ENCODE measurements at regions not wholly inside any gene's neighbourhood (a gene's known extent, or its start where the extent isn't known, plus 50 kb on each side); places are given as distances from the start of the nearest gene placed in this dataset.
A peak's percentile ranks its signal among the peaks of the same experiment; 100 is the strongest.

DNA sequence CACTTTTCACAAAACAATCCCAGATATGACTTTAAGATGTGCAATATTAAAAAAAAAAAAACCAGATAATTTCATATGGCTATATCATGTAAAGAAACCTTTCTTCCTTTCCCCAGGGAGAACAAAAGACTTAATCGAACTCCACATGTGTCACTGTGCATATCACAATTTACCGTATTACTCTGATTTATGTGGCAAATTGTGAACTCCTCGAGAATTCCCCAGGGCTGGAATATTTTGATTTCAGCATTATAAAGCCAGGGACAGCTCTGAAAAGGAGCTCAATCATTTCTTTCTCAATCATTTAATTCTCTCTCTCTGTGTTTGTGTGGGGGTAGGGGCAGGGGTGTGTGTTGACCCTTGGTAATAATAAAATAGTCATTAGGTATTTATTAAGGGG lies 165.8 kb downstream of the TDRD15 start:
- no peak for DNase-seq (ENCODE audit: low read depth, low spot score)
- Mint-ChIP-seq H3K4me1 (peaks cover 20% of the 10 kb centered on the region), H3K9me3 (no peaks in the 10 kb centered on the region), H3K27me3 (ENCODE audit: low read depth) (no peaks in the 10 kb centered on the region), H3K27ac (ENCODE audit: unreplicated experiment) (peak overlapping the region; percentile 11), H3K4me3 (no peak overlapping the region), H3K36me3 (ENCODE audit: low read depth) (no peaks in the 10 kb centered on the region)
- TF ChIP-seq, protein P1, sequence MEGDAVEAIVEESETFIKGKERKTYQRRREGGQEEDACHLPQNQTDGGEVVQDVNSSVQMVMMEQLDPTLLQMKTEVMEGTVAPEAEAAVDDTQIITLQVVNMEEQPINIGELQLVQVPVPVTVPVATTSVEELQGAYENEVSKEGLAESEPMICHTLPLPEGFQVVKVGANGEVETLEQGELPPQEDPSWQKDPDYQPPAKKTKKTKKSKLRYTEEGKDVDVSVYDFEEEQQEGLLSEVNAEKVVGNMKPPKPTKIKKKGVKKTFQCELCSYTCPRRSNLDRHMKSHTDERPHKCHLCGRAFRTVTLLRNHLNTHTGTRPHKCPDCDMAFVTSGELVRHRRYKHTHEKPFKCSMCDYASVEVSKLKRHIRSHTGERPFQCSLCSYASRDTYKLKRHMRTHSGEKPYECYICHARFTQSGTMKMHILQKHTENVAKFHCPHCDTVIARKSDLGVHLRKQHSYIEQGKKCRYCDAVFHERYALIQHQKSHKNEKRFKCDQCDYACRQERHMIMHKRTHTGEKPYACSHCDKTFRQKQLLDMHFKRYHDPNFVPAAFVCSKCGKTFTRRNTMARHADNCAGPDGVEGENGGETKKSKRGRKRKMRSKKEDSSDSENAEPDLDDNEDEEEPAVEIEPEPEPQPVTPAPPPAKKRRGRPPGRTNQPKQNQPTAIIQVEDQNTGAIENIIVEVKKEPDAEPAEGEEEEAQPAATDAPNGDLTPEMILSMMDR (conservative IDR thresholded peaks at IDR 0.05) = no peak

DNA sequence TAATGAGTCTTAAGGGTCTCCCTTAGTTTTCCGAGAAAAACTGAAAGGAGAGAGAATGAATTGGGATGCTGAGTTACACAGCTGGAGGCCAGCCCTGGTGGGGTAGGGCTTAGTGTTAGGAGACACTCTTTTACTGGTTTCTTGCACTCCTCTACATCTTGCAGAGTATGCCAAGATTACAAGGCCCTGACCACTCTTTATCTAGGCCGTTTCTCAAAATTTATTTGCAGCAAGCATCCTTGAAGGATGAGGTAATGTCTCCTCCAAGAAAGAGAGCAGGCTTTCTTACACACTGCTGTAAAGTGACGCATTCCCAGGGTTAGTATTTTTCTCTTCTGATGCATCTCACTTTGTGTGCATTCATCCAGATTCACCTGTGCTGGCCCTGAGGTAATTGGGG lies 166.2 kb downstream of the TDRD15 start:
- Mint-ChIP-seq H3K4me3 (no peak overlapping the region), H3K9me3 (peaks cover under 1% of the 10 kb centered on the region), H3K27me3 (ENCODE audit: low read depth) (no peaks in the 10 kb centered on the region), H3K27ac (ENCODE audit: unreplicated experiment) (peak overlapping the region; percentile 11), H3K4me1 (peaks cover 20% of the 10 kb centered on the region), H3K36me3 (ENCODE audit: low read depth) (no peaks in the 10 kb centered on the region)
- DNase-seq (ENCODE audit: low read depth, low spot score) = no peak
- TF ChIP-seq, protein P1 (conservative IDR thresholded peaks at IDR 0.05) = no peak

DNA sequence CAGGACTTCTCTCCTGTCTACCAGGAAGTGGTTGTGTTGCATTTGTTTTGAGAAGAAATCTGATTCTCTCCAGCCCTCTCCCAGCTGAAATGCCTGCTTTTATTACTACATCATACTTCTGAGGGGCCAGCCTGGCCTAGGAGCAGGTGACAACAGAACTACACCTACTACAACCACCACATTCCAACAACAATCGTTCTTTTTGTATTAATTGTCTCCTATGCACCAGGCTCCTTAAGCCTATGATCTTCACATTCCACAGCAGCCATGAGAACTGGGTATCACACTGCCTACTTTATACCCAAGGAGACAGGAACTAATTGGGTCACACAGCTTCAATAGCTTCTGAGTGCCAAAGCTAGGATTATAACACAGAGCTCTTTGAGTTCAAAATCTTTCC lies 167.7 kb downstream of the TDRD15 start:
- Mint-ChIP-seq H3K27me3 (ENCODE audit: low read depth) (no peaks in the 10 kb centered on the region), H3K27ac (ENCODE audit: unreplicated experiment) (no peak overlapping the region), H3K36me3 (ENCODE audit: low read depth) (no peaks in the 10 kb centered on the region), H3K9me3 (peaks cover 8% of the 10 kb centered on the region), H3K4me3 (no peak overlapping the region), H3K4me1 (peaks cover 20% of the 10 kb centered on the region)
- TF ChIP-seq, protein P1 (conservative IDR thresholded peaks at IDR 0.05) = no peak
- DNase-seq (ENCODE audit: low read depth, low spot score) = no peak

DNA sequence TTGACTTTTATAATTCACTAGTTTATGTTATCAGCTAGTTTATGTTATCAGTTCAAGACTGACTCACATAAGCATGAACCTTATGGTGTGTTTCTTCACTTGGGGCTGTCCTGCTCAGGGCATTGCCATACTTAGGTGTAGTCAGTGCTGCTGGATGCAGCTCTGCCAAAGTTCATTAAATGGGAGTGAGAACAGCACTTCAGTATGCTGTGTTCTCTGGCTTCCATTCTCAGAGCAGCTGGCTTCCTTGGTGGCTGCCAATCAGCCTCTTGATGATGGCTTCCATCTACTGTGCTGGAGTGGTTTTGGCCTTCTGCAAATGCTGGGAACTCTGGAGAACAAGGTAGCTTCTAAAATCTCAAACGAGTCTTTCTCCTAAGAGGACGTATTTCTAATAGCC lies 170.7 kb downstream of the TDRD15 start:
- H3K36me3 Mint-ChIP-seq (ENCODE audit: low read depth) = no peaks in the 10 kb centered on the region
- no peaks in the 10 kb centered on the region for H3K27me3 Mint-ChIP-seq (ENCODE audit: low read depth)
- H3K4me3 Mint-ChIP-seq = no peak overlapping the region
- no peak for DNase-seq (ENCODE audit: low read depth, low spot score)
- TF ChIP-seq, protein P1 (conservative IDR thresholded peaks at IDR 0.05) = no peak
- H3K27ac Mint-ChIP-seq (ENCODE audit: unreplicated experiment) = no peak overlapping the region
- H3K4me1 Mint-ChIP-seq = peaks cover 31% of the 10 kb centered on the region
- peaks cover 8% of the 10 kb centered on the region for H3K9me3 Mint-ChIP-seq

DNA sequence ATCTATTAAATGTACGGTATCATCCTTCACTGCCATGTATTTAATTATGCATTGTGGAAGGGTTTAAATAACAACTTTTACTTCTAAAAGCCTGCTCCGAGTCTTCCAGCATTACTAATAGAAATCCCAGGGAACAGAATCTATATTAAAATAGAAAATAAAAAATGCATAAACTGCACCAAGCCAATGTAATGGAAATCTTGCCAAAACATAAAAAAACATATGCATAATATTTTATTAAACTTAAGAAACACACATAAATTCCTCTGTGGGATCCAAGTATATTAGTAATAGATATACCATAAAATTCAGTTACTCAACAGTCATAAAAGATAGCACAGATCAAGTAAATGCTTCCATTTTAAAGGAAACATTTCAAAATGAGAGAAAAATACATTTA lies 175.6 kb downstream of the TDRD15 start:
- Mint-ChIP-seq H3K9me3 (peaks cover 13% of the 10 kb centered on the region), H3K27ac (ENCODE audit: unreplicated experiment) (no peak overlapping the region), H3K27me3 (ENCODE audit: low read depth) (no peaks in the 10 kb centered on the region), H3K36me3 (ENCODE audit: low read depth) (no peaks in the 10 kb centered on the region), H3K4me3 (no peak overlapping the region), H3K4me1 (peaks cover 26% of the 10 kb centered on the region)
- TF ChIP-seq, protein P1 (conservative IDR thresholded peaks at IDR 0.05) = no peak
- no peak for DNase-seq (ENCODE audit: low read depth, low spot score)

Measured in neural crest cell (in vitro differentiated cells).